ENCODE measurements at regions not wholly inside any gene's neighbourhood (a gene's known extent, or its start where the extent isn't known, plus 50 kb on each side); places are given as distances from the start of the nearest gene placed in this dataset.

DNA sequence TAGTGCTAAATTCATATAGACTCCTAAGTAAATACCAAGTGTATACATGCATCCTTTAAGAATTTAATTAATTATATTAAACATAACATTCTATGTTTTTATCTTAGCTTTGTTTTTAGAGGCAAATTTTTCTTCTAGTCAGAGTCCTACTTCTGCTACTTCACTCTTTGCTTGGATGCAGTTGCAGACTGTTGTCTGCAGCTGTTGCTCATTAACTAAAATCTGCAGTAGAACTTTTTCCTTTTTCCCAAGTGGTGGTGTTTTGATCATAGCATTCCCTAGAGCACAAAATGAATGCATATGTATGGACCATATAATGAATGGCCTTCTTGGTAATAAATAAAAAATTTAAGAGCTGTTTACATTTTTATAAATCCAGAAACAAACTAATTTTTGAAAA lies 198.3 kb downstream of the CASP12 start:
- Histone ChIP-seq H3K36me3 (no peaks in the 10 kb centered on the region), H3K27me3 (no peaks in the 10 kb centered on the region), H3K27ac (replicated peaks in 1 of 4) (no peak overlapping the region), H3K4me1 (peaks cover 0 to 6% (median 3%) of the 10 kb centered on the region in 4 donors), H3K4me3 (no peak overlapping the region), H3K9me3 (no peaks in the 10 kb centered on the region)
- intact Hi-C loops (cut with DNase I) = no loop called here
- TF ChIP-seq POLR2AphosphoS5 (IDR thresholded peaks at IDR 0.05) (no peak), EP300 (IDR thresholded peaks at IDR 0.05) (no peak), POLR2A (IDR thresholded peaks at IDR 0.05; ENCODE audit: low read depth) (no peak)
- TF ChIP-seq, protein P1, sequence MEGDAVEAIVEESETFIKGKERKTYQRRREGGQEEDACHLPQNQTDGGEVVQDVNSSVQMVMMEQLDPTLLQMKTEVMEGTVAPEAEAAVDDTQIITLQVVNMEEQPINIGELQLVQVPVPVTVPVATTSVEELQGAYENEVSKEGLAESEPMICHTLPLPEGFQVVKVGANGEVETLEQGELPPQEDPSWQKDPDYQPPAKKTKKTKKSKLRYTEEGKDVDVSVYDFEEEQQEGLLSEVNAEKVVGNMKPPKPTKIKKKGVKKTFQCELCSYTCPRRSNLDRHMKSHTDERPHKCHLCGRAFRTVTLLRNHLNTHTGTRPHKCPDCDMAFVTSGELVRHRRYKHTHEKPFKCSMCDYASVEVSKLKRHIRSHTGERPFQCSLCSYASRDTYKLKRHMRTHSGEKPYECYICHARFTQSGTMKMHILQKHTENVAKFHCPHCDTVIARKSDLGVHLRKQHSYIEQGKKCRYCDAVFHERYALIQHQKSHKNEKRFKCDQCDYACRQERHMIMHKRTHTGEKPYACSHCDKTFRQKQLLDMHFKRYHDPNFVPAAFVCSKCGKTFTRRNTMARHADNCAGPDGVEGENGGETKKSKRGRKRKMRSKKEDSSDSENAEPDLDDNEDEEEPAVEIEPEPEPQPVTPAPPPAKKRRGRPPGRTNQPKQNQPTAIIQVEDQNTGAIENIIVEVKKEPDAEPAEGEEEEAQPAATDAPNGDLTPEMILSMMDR (IDR thresholded peaks at IDR 0.05) = no peak
- DNase-seq (ENCODE audit: extremely low spot score) = no peak

DNA sequence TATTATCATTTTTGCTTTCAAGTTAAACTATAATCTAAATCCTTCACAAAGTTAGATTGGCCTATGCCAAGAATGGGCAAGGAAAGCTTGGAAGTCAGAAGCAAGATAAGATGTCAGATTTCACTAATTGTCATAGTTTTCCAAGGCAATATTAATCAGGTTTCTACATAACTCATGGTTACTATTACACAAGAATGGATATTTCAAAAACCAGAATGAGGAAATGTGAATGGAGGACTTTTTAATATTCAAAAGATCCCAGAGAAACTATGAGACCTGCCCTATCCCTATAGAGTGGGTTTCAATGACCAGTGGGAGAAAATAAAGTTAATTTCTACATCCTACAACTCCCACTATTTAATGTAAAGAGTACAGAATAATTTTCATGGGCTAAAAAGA lies 203.2 kb downstream of the CASP12 start:
- intact Hi-C loops (cut with DNase I) = no loop called here
- DNase-seq (ENCODE audit: extremely low spot score) = no peak
- Histone ChIP-seq H3K36me3 (no peaks in the 10 kb centered on the region), H3K27ac (replicated peaks in 1 of 4) (no peak overlapping the region), H3K9me3 (no peaks in the 10 kb centered on the region), H3K4me3 (no peak overlapping the region), H3K27me3 (no peaks in the 10 kb centered on the region), H3K4me1 (no peaks in the 10 kb centered on the region)
- TF ChIP-seq EP300 (IDR thresholded peaks at IDR 0.05) = no peak
- TF ChIP-seq POLR2AphosphoS5 (IDR thresholded peaks at IDR 0.05) = no peak
- no peak for TF ChIP-seq POLR2A (IDR thresholded peaks at IDR 0.05; ENCODE audit: low read depth)
- TF ChIP-seq, protein P1 (IDR thresholded peaks at IDR 0.05) = no peak

DNA sequence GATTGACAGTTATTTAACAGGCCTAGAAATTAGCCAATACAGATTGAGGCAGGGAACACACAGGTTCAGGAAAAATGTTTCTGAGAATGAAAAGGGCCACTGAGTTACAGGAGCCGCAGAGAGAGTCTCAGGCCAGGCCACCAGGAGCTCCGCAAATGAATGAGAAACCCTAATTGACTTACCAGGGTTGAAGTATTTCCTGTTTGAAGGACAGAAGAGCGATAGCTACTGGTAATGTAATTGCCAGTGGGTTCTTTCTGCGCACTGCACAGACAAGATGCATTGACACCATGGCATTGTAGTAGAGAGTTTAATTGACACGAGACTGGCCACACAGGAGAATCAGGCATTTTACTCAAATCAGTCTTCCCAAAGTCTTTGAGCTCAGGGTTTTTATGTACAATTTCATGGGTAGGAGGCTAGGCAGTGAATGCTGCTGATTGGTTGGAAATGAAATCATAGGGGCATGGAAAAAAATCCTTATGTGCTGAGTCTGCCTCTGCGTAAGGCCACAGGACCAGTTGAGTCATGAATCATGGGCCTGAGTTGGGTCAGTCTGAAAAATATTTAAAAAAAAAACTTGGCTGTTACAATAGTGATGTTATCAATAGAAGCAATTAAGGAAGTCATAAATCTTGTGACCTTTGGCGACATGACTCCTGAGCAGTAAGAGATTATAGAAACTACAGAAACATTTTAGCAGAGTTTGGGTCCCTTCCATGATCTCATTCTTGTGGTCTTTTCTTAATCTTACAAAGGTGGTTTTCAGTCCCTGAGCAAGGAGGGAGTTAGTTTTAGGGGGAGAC lies 203.8 kb downstream of the CASP12 start:
- 83% methylated on average over 7 of the region's 7 CpGs for WGBS

DNA sequence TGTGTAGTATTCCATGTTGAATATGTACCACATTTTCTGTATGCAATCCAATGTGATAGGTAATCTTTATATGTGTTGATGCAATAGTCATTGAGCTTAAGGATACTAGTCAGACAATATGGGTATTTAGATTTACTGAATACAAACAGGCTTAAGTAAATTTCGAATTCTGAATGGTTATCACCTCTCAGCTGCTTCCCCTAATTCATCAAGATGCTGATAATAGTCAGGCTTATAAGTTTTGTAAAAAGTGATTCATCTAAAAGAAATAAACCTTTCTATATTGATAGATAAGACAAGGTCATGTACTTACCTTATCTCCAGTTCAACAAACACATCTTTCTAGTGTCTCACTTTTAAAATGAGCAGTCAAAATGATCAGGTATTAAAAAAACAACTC lies 205.5 kb downstream of the CASP12 start:
- DNase-seq (ENCODE audit: extremely low spot score) = no peak
- WGBS = 77% methylated on average over 1 of the region's 1 CpG
- intact Hi-C loops (cut with DNase I) = no loop called here
- H3K36me3 ChIP-seq = no peaks in the 10 kb centered on the region
- no peak overlapping the region for H3K27ac ChIP-seq (replicated peaks in 1 of 4)
- no peaks in the 10 kb centered on the region for H3K9me3 ChIP-seq
- H3K4me1 ChIP-seq = no peaks in the 10 kb centered on the region
- H3K27me3 ChIP-seq = no peaks in the 10 kb centered on the region
- H3K4me3 ChIP-seq = no peak overlapping the region
- TF ChIP-seq POLR2A (IDR thresholded peaks at IDR 0.05; ENCODE audit: low read depth) (no peak), EP300 (IDR thresholded peaks at IDR 0.05) (no peak), POLR2AphosphoS5 (IDR thresholded peaks at IDR 0.05) (no peak)
- TF ChIP-seq, protein P1 (IDR thresholded peaks at IDR 0.05) = no peak

More for the DNA sequence above, 203.8 kb downstream of the CASP12 start:
- intact Hi-C loops (cut with DNase I) = no loop called here
- DNase-seq (ENCODE audit: extremely low spot score) = no peak
- H3K4me1 ChIP-seq = no peaks in the 10 kb centered on the region
- H3K27ac ChIP-seq (replicated peaks in 1 of 4) = no peak overlapping the region
- H3K27me3 ChIP-seq = no peaks in the 10 kb centered on the region
- TF ChIP-seq POLR2AphosphoS5 (IDR thresholded peaks at IDR 0.05) (no peak), EP300 (IDR thresholded peaks at IDR 0.05) (no peak), POLR2A (IDR thresholded peaks at IDR 0.05; ENCODE audit: low read depth) (no peak)
- TF ChIP-seq, protein P1 (IDR thresholded peaks at IDR 0.05) = no peak
- H3K9me3 ChIP-seq = no peaks in the 10 kb centered on the region
- H3K36me3 ChIP-seq = no peaks in the 10 kb centered on the region
- no peak overlapping the region for H3K4me3 ChIP-seq

DNA sequence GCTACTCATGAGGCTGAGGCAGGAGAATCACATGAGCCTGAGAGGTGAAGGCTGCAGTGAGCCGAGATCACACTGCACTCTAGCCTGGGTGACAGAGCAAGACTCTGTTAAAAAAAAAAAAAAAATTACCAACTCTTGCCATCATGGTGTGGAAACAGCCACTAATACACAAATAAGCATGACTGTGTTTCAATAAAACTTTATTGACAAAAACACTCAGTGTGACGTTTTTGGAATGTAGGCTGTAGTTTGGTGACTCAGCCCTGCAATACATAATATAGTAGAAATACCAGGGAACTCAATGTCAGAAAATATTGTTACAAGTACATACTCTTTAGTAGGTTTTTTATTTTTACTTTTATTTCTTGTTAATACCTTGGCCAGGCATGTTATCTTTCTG lies 207.1 kb downstream of the CASP12 start:
- 85% methylated on average over 2 of the region's 2 CpGs for WGBS
- H3K27ac ChIP-seq (replicated peaks in 1 of 4) = no peak overlapping the region
- no peak for DNase-seq (ENCODE audit: extremely low spot score)
- intact Hi-C loops (cut with DNase I) = no loop called here
- no peaks in the 10 kb centered on the region for H3K4me1 ChIP-seq
- H3K36me3 ChIP-seq = no peaks in the 10 kb centered on the region
- H3K9me3 ChIP-seq = no peaks in the 10 kb centered on the region
- TF ChIP-seq, protein P1 (IDR thresholded peaks at IDR 0.05) = no peak
- TF ChIP-seq POLR2AphosphoS5 (IDR thresholded peaks at IDR 0.05) = no peak
- no peak for TF ChIP-seq EP300 (IDR thresholded peaks at IDR 0.05)
- no peak for TF ChIP-seq POLR2A (IDR thresholded peaks at IDR 0.05; ENCODE audit: low read depth)
- H3K4me3 ChIP-seq = no peak overlapping the region
- no peaks in the 10 kb centered on the region for H3K27me3 ChIP-seq

Data from esophagus muscularis mucosa (tissue), 4 donors.